H1 (cell line): ENCODE measurements at regions not wholly inside any gene's neighbourhood (a gene's known extent, or its start where the extent isn't known, plus 50 kb on each side); places are given as distances from the start of the nearest gene placed in this dataset.

ENCODE experiments used
- CTCF ChIA-PET: fragments of 300-600 bp; sonication (Branson Sonifier 250); formaldehyde crosslinking; loops from one replicate; lab custom pipeline; 2021; ENCODE audit not compliant: partially characterized antibody; lab: Charles Lee
- POLR2A ChIA-PET: fragments of 300-600 bp; sonication (Branson Sonifier 250); formaldehyde crosslinking; loops from one replicate; lab custom pipeline; 2021; ENCODE audit warnings: inconsistent platforms; ENCODE audit not compliant: partially characterized antibody; lab: Charles Lee
- DNase-seq, 2 experiments: peaks; one replicate each; pipeline versions ENCODE4 v3.0.0 to v3.0.0-alpha.2; 2010 to 2022; ENCODE audit warnings: low spot score in 2 of 2, low read depth in 1 of 2, mixed read lengths in 1 of 2
- FAIRE-seq: peaks from 2 replicates; lab custom pipeline; 2011; peaks lifted over from hg19 to GRCh38; lab: Jason Lieb, UNC
- H2AFZ ChIP-seq: 2 replicates; pipeline ENCODE4 v1.8.1; 2012; ENCODE audit warnings: low read length, inconsistent platforms
- H2AK5ac ChIP-seq: 2 replicates; pipeline ENCODE4 v1.6.1; 2013; ENCODE audit warnings: low read depth, low read length
- H2BK120ac ChIP-seq: replicated peaks from 2 replicates; pipeline ENCODE3; 2013; ENCODE audit warnings: low read depth, low read length, inconsistent platforms
- H2BK12ac ChIP-seq: 2 replicates; pipeline ENCODE4 v1.6.1; 2013; ENCODE audit warnings: low read depth, low read length
- H2BK15ac ChIP-seq: 2 replicates; pipeline ENCODE4 v1.6.1; 2013; ENCODE audit warnings: low read length
- H2BK20ac ChIP-seq: 2 replicates; pipeline ENCODE4 v1.6.1; 2013; ENCODE audit warnings: low read length
- H2BK5ac ChIP-seq: 2 replicates; pipeline ENCODE4 v1.6.1; 2013; ENCODE audit warnings: low read depth, low read length
- H3K14ac ChIP-seq: 2 replicates; pipeline ENCODE4 v1.6.1; 2013; ENCODE audit warnings: inconsistent platforms; ENCODE audit not compliant: insufficient read length
- H3K18ac ChIP-seq: 2 replicates; pipeline ENCODE4 v1.6.1; 2013; ENCODE audit warnings: low read length; ENCODE audit errors: extremely low read depth
- H3K23ac ChIP-seq: 2 replicates; pipeline ENCODE4 v1.6.1; 2013; ENCODE audit warnings: inconsistent platforms; ENCODE audit not compliant: insufficient read length
- H3K23me2 ChIP-seq: 2 replicates; pipeline ENCODE4 v1.6.1; 2013; ENCODE audit warnings: low read depth, low read length
- H3K27ac ChIP-seq: 2 replicates; pipeline ENCODE4 v1.6.1; 2011; ENCODE audit warnings: low read depth, low read length, inconsistent platforms
- H3K27me3 ChIP-seq, 4 experiments: replicated peaks in 1 of 4; 1 replicate in 1 of 4; 2 replicates in 3 of 4; pipeline versions ENCODE4 v1.6.1 to v1.8.1; 2011 to 2013; ENCODE audit warnings: low read length in 3 of 4, mild to moderate bottlenecking in 3 of 4, inconsistent platforms in 2 of 4, mixed read lengths in 2 of 4, moderate library complexity in 1 of 4; ENCODE audit not compliant: control insufficient read depth in 3 of 4, insufficient read depth in 3 of 4; ENCODE audit errors: extremely low read depth in 1 of 4
- H3K36me3 ChIP-seq, 4 experiments: 2 replicates each; pipeline versions ENCODE4 v1.6.1 to v1.8.1; 2011 to 2013; ENCODE audit warnings: mild to moderate bottlenecking in 4 of 4, low read length in 3 of 4, moderate library complexity in 2 of 4, control low read depth in 1 of 4, inconsistent platforms in 1 of 4; ENCODE audit not compliant: insufficient read depth in 4 of 4, control insufficient read depth in 2 of 4
- H3K4ac ChIP-seq: replicated peaks from 2 replicates; pipeline ENCODE3; 2013; ENCODE audit warnings: low read length, low read depth, mixed read lengths, inconsistent platforms; ENCODE audit not compliant: insufficient read length
- H3K4me1 ChIP-seq, 4 experiments: replicated peaks in 1 of 4; 1 replicate in 1 of 4; 2 replicates in 3 of 4; pipeline versions ENCODE4 v1.6.1 to v1.8.1; 2011 to 2013; ENCODE audit warnings: low read length in 3 of 4, inconsistent platforms in 2 of 4, mixed read lengths in 1 of 4; ENCODE audit not compliant: insufficient read depth in 4 of 4, control insufficient read depth in 3 of 4
- H3K4me2 ChIP-seq, 2 experiments: 2 replicates each; pipeline versions ENCODE4 v1.6.1 to v1.8.1; 2011 to 2013; ENCODE audit warnings: low read depth in 2 of 2, low read length in 2 of 2, control low read depth in 1 of 2, inconsistent platforms in 1 of 2, mild to moderate bottlenecking in 1 of 2; ENCODE audit not compliant: insufficient read depth in 1 of 2
- H3K4me3 ChIP-seq, 4 experiments: fragments of 200-600, 300-600 bp in 1 of 4; sonication (generic), shearing (Covaris generic), sonication (Bioruptor Twin) in 1 of 4; 2 replicates each; pipeline versions ENCODE4 v1.5.1 to v1.8.1; 2011 to 2016; ENCODE audit warnings: low read length in 4 of 4, low read depth in 3 of 4, control low read depth in 2 of 4, inconsistent platforms in 2 of 4, mild to moderate bottlenecking in 2 of 4, mixed read lengths in 1 of 4, moderate library complexity in 1 of 4; ENCODE audit not compliant: insufficient read depth in 2 of 4; ENCODE audit errors: extremely low read depth in 1 of 4
- H3K56ac ChIP-seq: replicated peaks from 2 replicates; pipeline ENCODE3; 2013; ENCODE audit warnings: low read depth, mild to moderate bottlenecking, mixed read lengths, low read length, inconsistent platforms; ENCODE audit not compliant: insufficient read length
- H3K79me1 ChIP-seq: 2 replicates; pipeline ENCODE4 v1.6.1; 2013; ENCODE audit warnings: low read depth, low read length, control low read depth
- H3K79me2 ChIP-seq, 2 experiments: 2 replicates each; pipeline versions ENCODE4 v1.6.1 to v1.8.1; 2012 to 2013; ENCODE audit warnings: low read length in 2 of 2, mild to moderate bottlenecking in 2 of 2, inconsistent platforms in 1 of 2; ENCODE audit not compliant: insufficient read depth in 2 of 2, control insufficient read depth in 1 of 2
- H3K9ac ChIP-seq, 4 experiments: replicated peaks in 1 of 4; 1 replicate in 1 of 4; 2 replicates in 3 of 4; pipeline versions ENCODE4 v1.6.1 to v1.8.1; 2011 to 2013; ENCODE audit warnings: low read depth in 3 of 4, low read length in 3 of 4, control low read depth in 2 of 4, mild to moderate bottlenecking in 2 of 4, moderate library complexity in 2 of 4, inconsistent platforms in 1 of 4; ENCODE audit errors: extremely low read depth in 1 of 4
- H3K9me3 ChIP-seq, 2 experiments: 2 replicates each; pipeline versions ENCODE4 v1.6.1 to v1.8.1; 2012 to 2013; ENCODE audit warnings: mild to moderate bottlenecking in 2 of 2, moderate library complexity in 2 of 2, control low read depth in 1 of 2, inconsistent platforms in 1 of 2, low read depth in 1 of 2, low read length in 1 of 2, mixed read lengths in 1 of 2; ENCODE audit not compliant: insufficient read depth in 2 of 2
- H4K20me1 ChIP-seq, 2 experiments: replicated peaks in 1 of 2; 2 replicates each; pipeline versions ENCODE3 to v1.8.1; 2011 to 2013; ENCODE audit warnings: inconsistent platforms in 2 of 2, low read length in 2 of 2, mild to moderate bottlenecking in 1 of 2; ENCODE audit not compliant: insufficient read depth in 2 of 2, control insufficient read depth in 1 of 2
- H4K5ac ChIP-seq: 2 replicates; pipeline ENCODE4 v1.6.1; 2013; ENCODE audit warnings: low read length, low read depth, mixed read lengths, inconsistent platforms; ENCODE audit not compliant: insufficient read length
- H4K8ac ChIP-seq: 2 replicates; pipeline ENCODE4 v1.8.0; 2013; ENCODE audit warnings: mild to moderate bottlenecking, moderate library complexity, low read length, inconsistent platforms; ENCODE audit not compliant: insufficient read depth; ENCODE audit errors: extremely low read depth
- H4K91ac ChIP-seq: replicated peaks from 2 replicates; pipeline ENCODE3; 2013; ENCODE audit warnings: low read length, mixed read lengths, inconsistent platforms; ENCODE audit not compliant: insufficient read length
- BCL11A ChIP-seq, 2 experiments: IDR thresholded peaks; one replicate each; pipeline ENCODE4 v1.6.1; 2011; ENCODE audit warnings: low read depth in 2 of 2, low read length in 2 of 2, mild to moderate bottlenecking in 2 of 2
- CREB1 ChIP-seq: IDR thresholded peaks from 2 replicates; pipeline ENCODE4 v1.6.1; 2012; ENCODE audit warnings: inconsistent platforms
- HDAC2 ChIP-seq, 2 experiments: fragments of 300-600 bp in 1 of 2; sonication (generic) in 1 of 2; IDR thresholded peaks; 2 replicates each; pipeline ENCODE4 v1.6.1; 2011 to 2012; ENCODE audit warnings: low read depth in 2 of 2, low read length in 2 of 2, mild to moderate bottlenecking in 2 of 2, moderate library complexity in 2 of 2, borderline replicate concordance in 1 of 2, inconsistent platforms in 1 of 2
- MAX ChIP-seq: IDR thresholded peaks from 2 replicates; pipeline ENCODE4 v1.6.1; 2012; ENCODE audit warnings: inconsistent platforms
- RXRA ChIP-seq: IDR thresholded peaks from 2 replicates; pipeline ENCODE4 v1.6.1; 2011; ENCODE audit warnings: low read depth, mild to moderate bottlenecking, low read length, moderate library complexity; ENCODE audit not compliant: insufficient read depth
- SIRT6 ChIP-seq: IDR thresholded peaks from one replicate; pipeline ENCODE4 v1.7.1; 2012; ENCODE audit warnings: low read length, inconsistent platforms
- SIX5 ChIP-seq: IDR thresholded peaks from 2 replicates; pipeline ENCODE4 v1.6.1; 2011; ENCODE audit warnings: mild to moderate bottlenecking, low read depth, low read length
- TAF1 ChIP-seq: IDR thresholded peaks from 2 replicates; pipeline ENCODE4 v1.6.1; 2011; ENCODE audit warnings: mild to moderate bottlenecking, low read depth, low read length
- WGBS, 2 experiments: shearing (Covaris generic) in 1 of 2; methylation state at CpG; one replicate each; pipeline versions ENCODE4 v1.1.6 to v1.1.7; 2013 to 2015; ENCODE audit warnings: low lambda C conversion rate in 2 of 2, mixed read lengths in 2 of 2, inconsistent platforms in 1 of 2, low coverage in 1 of 2, missing lambda C conversion rate in 1 of 2; ENCODE audit not compliant: insufficient replicate concordance in 2 of 2, insufficient coverage in 1 of 2, insufficient read length in 1 of 2; ENCODE audit errors: extremely low coverage in 1 of 2, missing lambda C conversion rate in 1 of 2; 5-methylcytosine and 5-hydroxymethylcytosine counted together

DNA sequence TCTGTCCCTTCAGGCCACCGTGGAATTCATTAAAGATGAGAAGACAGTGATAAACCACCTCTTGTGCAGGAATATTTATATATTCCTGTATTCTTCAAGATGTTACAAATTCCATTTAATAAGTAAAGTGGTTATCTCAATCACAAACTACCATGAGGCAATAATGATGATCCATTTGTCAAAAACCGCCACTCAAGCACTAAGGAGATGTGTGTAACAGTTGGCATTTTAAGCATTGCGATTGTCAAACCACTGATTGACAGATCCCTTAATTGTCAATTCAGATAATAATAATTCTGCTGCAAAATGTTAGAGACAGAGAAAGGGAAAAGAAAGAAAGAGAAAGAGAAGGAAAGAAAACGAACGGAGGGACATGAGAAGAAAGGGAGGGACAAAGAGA is 476.1 kb upstream of the RBFOX1 start:
- no peak overlapping the region for H3K14ac ChIP-seq
- H3K4me1 ChIP-seq: peaks cover 0 to 5% (median 0%) of the 10 kb centered on the region in 4 experiments; a peak in 1 of 7 replicates
- no peak overlapping the region for H2AK5ac ChIP-seq
- H4K5ac ChIP-seq: no peak overlapping the region
- no peak overlapping the region for H4K91ac ChIP-seq
- peaks cover 0 to 7% of the 10 kb centered on the region in 2 experiments for H4K20me1 ChIP-seq
- peaks cover 44 to 69% (median 49%) of the 10 kb centered on the region in 4 experiments for H3K27me3 ChIP-seq
- DNase-seq (no peak), FAIRE-seq (no peak)
- no peaks in the 10 kb centered on the region for H3K36me3 ChIP-seq
- no peaks in the 10 kb centered on the region for H3K9me3 ChIP-seq
- ChIA-PET POLR2A (no interaction called here), CTCF (no interaction called here)
- H3K23ac ChIP-seq: no peak overlapping the region
- no peaks in the 10 kb centered on the region for H3K23me2 ChIP-seq
- no peak overlapping the region for H2AFZ ChIP-seq
- no peak overlapping the region for H3K56ac ChIP-seq
- no peak overlapping the region for H2BK20ac ChIP-seq
- no peak overlapping the region for H2BK120ac ChIP-seq
- H3K9ac ChIP-seq: no peak overlapping the region
- 78% methylated on average over 5 of the region's 5 CpGs; no CpG with 5 or more reads in 1 of the 2 experiments for WGBS, 2 experiments
- no peak for TF ChIP-seq SIX5
- TF ChIP-seq CREB1: no peak
- TF ChIP-seq HDAC2 (IDR thresholded peaks at IDR 0.05; ENCODE audit: borderline replicate concordance in 1 of 2, low read depth in 2 of 2, low read length in 2 of 2): no peak
- no peak for TF ChIP-seq RXRA
- TF ChIP-seq BCL11A (IDR thresholded peaks at IDR 0.05; ENCODE audit: low read depth in 2 of 2, low read length in 2 of 2): no peak
- TF ChIP-seq TAF1: no peak
- no peak for TF ChIP-seq MAX
- TF ChIP-seq SIRT6: no peak
- no peak overlapping the region for H3K4me2 ChIP-seq
- no peak overlapping the region for H3K4me3 ChIP-seq
- H3K79me1 ChIP-seq: no peaks in the 10 kb centered on the region
- no peak overlapping the region for H2BK5ac ChIP-seq
- no peak overlapping the region for H3K18ac ChIP-seq
- H3K4ac ChIP-seq: no peak overlapping the region
- no peaks in the 10 kb centered on the region for H3K79me2 ChIP-seq
- H2BK12ac ChIP-seq: no peak overlapping the region
- no peak overlapping the region for H4K8ac ChIP-seq
- no peak overlapping the region for H3K27ac ChIP-seq
- H2BK15ac ChIP-seq: no peak overlapping the region
